ENCODE measurements at regions not wholly inside any gene's neighbourhood (a gene's known extent, or its start where the extent isn't known, plus 50 kb on each side); places are given as distances from the start of the nearest gene placed in this dataset.
A peak's percentile ranks its signal among the peaks of the same experiment; 100 is the strongest.

DNA sequence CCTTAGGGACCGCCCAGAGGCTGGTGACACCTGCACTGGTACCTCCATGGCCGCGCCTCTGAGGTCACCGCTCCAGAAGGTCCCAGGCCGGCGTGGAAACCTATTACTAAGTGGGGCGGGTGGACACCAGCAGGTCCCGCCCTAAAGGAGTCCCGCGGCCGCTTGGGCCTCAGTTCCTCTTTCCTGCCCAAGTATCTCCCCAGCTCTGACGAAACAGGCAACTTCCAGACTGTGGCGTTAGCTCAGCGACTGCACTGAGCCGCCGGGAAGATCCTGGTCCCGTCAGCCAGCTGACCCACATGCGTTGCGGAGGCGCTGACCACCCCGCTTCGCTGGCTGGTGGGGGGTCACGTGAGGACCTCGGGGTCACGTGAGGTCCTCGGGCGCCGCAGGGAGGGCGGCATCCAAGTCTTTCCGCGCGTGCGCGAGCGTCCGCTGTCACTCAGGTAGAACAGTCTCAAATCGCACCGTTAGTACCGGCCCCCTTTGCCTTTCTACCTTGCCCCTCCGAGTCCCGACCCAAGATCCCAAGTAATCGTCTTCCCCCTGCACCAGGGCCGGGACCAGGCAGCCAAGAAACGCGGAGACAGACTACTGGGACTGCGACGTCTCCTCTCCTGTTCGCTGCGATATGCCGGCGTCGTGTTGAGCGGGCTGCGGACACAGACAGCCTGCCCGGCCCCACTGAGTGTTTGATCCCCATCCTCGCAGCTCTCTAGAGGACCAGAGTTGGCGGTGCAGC, 53.7 kb upstream of the KDM4C start:
- Histone ChIP-seq H3K4me3 (ENCODE audit: low read length in 3 of 3) (peak overlapping the region in 2 of 3 donors; percentile 81 to 98), H3K4me1 (ENCODE audit: control insufficient read depth in 3 of 3, insufficient read depth in 3 of 3, low read length in 3 of 3) (peaks cover 0 to 16% (median 10%) of the 10 kb centered on the region in 3 donors), H3K36me3 (ENCODE audit: control insufficient read depth in 3 of 3, insufficient read depth in 3 of 3, low read length in 3 of 3) (no peaks in the 10 kb centered on the region), H3K9ac (ENCODE audit: low read depth in 1 of 3, low read length in 3 of 3) (peak overlapping the region in 2 of 3 donors; percentile 84 to 92), H3K27ac (ENCODE audit: low read depth, low read length) (peak overlapping the region; percentile 88), H3K9me3 (ENCODE audit: control insufficient read depth in 3 of 3, low read length in 3 of 3) (no peaks in the 10 kb centered on the region), H3K27me3 (ENCODE audit: control insufficient read depth in 3 of 3, insufficient read depth in 3 of 3, low read length in 3 of 3) (no peaks in the 10 kb centered on the region)

- peaks cover 0 to 16% (median 10%) of the 10 kb centered on the region in 3 donors for H3K4me1 ChIP-seq (ENCODE audit: control insufficient read depth in 3 of 3, insufficient read depth in 3 of 3, low read length in 3 of 3)
- H3K4me3 ChIP-seq (ENCODE audit: low read length in 3 of 3) = no peak overlapping the region
- H3K9me3 ChIP-seq (ENCODE audit: control insufficient read depth in 3 of 3, low read length in 3 of 3) = no peaks in the 10 kb centered on the region
- no peak overlapping the region for H3K9ac ChIP-seq (ENCODE audit: low read depth in 1 of 3, low read length in 3 of 3)
- no peaks in the 10 kb centered on the region for H3K36me3 ChIP-seq (ENCODE audit: control insufficient read depth in 3 of 3, insufficient read depth in 3 of 3, low read length in 3 of 3)
- H3K27me3 ChIP-seq (ENCODE audit: control insufficient read depth in 3 of 3, insufficient read depth in 3 of 3, low read length in 3 of 3) = no peaks in the 10 kb centered on the region
- no peak overlapping the region for H3K27ac ChIP-seq (ENCODE audit: low read depth, low read length)
These were observed 55.1 kb upstream of the KDM4C start for GRCh38 chr9:6702707-6703106.

DNA sequence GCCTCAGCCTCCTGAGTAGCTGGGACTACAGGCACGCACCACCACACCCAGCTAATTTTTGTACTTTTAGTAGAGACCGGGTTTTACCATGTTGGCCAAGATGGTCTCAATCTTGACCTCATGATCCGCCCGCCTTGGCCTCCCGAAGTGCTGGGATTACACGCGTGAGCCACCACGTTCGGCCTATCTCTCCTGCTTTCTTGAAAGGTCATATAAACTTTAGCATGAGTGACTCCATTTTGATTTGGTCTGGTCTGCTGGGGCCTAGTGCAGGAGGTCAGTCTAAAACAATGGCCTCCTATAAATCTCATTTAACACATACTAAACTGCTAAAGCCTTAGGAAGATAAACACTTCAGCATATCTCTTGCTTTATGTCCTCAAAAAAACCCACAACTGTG, 50.6 kb upstream of the GLDC start:
- Histone ChIP-seq H3K9me3 (ENCODE audit: control insufficient read depth in 3 of 3, low read length in 3 of 3) (no peaks in the 10 kb centered on the region), H3K27ac (ENCODE audit: low read depth, low read length) (no peak overlapping the region), H3K36me3 (ENCODE audit: control insufficient read depth in 3 of 3, insufficient read depth in 3 of 3, low read length in 3 of 3) (no peaks in the 10 kb centered on the region), H3K27me3 (ENCODE audit: control insufficient read depth in 3 of 3, insufficient read depth in 3 of 3, low read length in 3 of 3) (no peaks in the 10 kb centered on the region), H3K4me1 (ENCODE audit: control insufficient read depth in 3 of 3, insufficient read depth in 3 of 3, low read length in 3 of 3) (no peaks in the 10 kb centered on the region), H3K4me3 (ENCODE audit: low read length in 3 of 3) (no peak overlapping the region), H3K9ac (ENCODE audit: low read depth in 1 of 3, low read length in 3 of 3) (no peak overlapping the region)

- H3K27me3 ChIP-seq (ENCODE audit: control insufficient read depth in 3 of 3, insufficient read depth in 3 of 3, low read length in 3 of 3) = no peaks in the 10 kb centered on the region
- H3K27ac ChIP-seq (ENCODE audit: low read depth, low read length) = no peak overlapping the region
- no peaks in the 10 kb centered on the region for H3K4me1 ChIP-seq (ENCODE audit: control insufficient read depth in 3 of 3, insufficient read depth in 3 of 3, low read length in 3 of 3)
- H3K9me3 ChIP-seq (ENCODE audit: control insufficient read depth in 3 of 3, low read length in 3 of 3) = no peaks in the 10 kb centered on the region
- H3K4me3 ChIP-seq (ENCODE audit: low read length in 3 of 3) = no peak overlapping the region
- H3K9ac ChIP-seq (ENCODE audit: low read depth in 1 of 3, low read length in 3 of 3) = no peak overlapping the region
- H3K36me3 ChIP-seq (ENCODE audit: control insufficient read depth in 3 of 3, insufficient read depth in 3 of 3, low read length in 3 of 3) = no peaks in the 10 kb centered on the region
These were observed 49.7 kb upstream of the GLDC start for GRCh38 chr9:6695121-6695814.

All from skeletal muscle tissue (tissue), 3 donors.